GM12864 (cell line): ENCODE measurements at regions not wholly inside any gene's neighbourhood (a gene's known extent, or its start where the extent isn't known, plus 50 kb on each side); places are given as distances from the start of the nearest gene placed in this dataset.
"Not testable (repeated sequence)": the region's sequence is repeated elsewhere in the genome, so short reads cannot be mapped to it uniquely, and the experiment has no call there.

Experiments
- DNase-seq: peaks from one replicate; pipeline ENCODE4 v3.0.0-alpha.2; 2011; ENCODE audit warnings: low read depth
- H3K4me3 ChIP-seq: 2 replicates; pipeline ENCODE4 v1.5.1; 2011; ENCODE audit warnings: mild to moderate bottlenecking, low read depth, low read length, control low read depth
- CTCF ChIP-seq: IDR thresholded peaks from 2 replicates; pipeline ENCODE4 v1.5.1; 2011; ENCODE audit warnings: low read depth, mild to moderate bottlenecking, moderate library complexity, low read length, control low read depth, inconsistent platforms; ENCODE audit errors: missing control alignments

GRCh38 chr10:33052915-33053810 is 95.1 kb upstream of the ITGB1 start:
- no peak for TF ChIP-seq CTCF
- H3K4me3 ChIP-seq, result no peak overlapping the region
- DNase-seq, result no peak

GRCh38 chr10:33052263-33052875 is 94.3 kb upstream of the ITGB1 start:
- DNase-seq, result no peak

GRCh38 chr10:33049963-33050920 is 92.2 kb upstream of the ITGB1 start:
- not testable (repeated sequence) for DNase-seq, H3K4me3 ChIP-seq

More at GRCh38 chr10:33052263-33052875, 94.3 kb upstream of the ITGB1 start:
- TF ChIP-seq CTCF, result no peak
- no peak overlapping the region for H3K4me3 ChIP-seq

- DNase-seq, result no peak
- TF ChIP-seq CTCF, result no peak
- no peak overlapping the region for H3K4me3 ChIP-seq
Observed at GRCh38 chr10:33048223-33048622, 90.2 kb upstream of the ITGB1 start.

- TF ChIP-seq CTCF, result no peak
- DNase-seq, result no peak
- no peak overlapping the region for H3K4me3 ChIP-seq
Observed at GRCh38 chr10:33047655-33048054, 89.6 kb upstream of the ITGB1 start.

GRCh38 chr10:33046792-33047191 is 88.8 kb upstream of the ITGB1 start:
- no peak for TF ChIP-seq CTCF
- H3K4me3 ChIP-seq, result no peak overlapping the region
- DNase-seq, result no peak

GRCh38 chr10:33045421-33045820 is 87.4 kb upstream of the ITGB1 start:
- DNase-seq, result no peak
- no peak for TF ChIP-seq CTCF
- no peak overlapping the region for H3K4me3 ChIP-seq
